BLaER1 treated with 17β-estradiol and CSF1 and Interleukin-3, amounts not matched to agents 10 nM and 100 nM (cell line): ENCODE measurements at regions not wholly inside any gene's neighbourhood (a gene's known extent, or its start where the extent isn't known, plus 50 kb on each side); places are given as distances from the start of the nearest gene placed in this dataset.
"Not testable (repeated sequence)": the region's sequence is repeated elsewhere in the genome, so short reads cannot be mapped to it uniquely, and the experiment has no call there.

Experiments used
- H3K27ac ChIP-seq, 11 experiments: shearing (Covaris generic); formaldehyde crosslinking; 2 replicates each; pipeline ENCODE4 v1.8.1; 2022
- H3K27me3 ChIP-seq, 11 experiments: shearing (Covaris generic); formaldehyde crosslinking; 2 replicates each; pipeline ENCODE4 v1.8.1; 2022
- H3K36me3 ChIP-seq, 11 experiments: shearing (Covaris generic); formaldehyde crosslinking; 2 replicates each; pipeline ENCODE4 v1.8.1; 2022
- H3K4me1 ChIP-seq, 10 experiments: shearing (Covaris generic); formaldehyde crosslinking; 2 replicates each; pipeline ENCODE4 v1.8.1; 2022
- H3K4me2 ChIP-seq, 11 experiments: shearing (Covaris generic); formaldehyde crosslinking; 2 replicates each; pipeline ENCODE4 v1.8.1; 2022
- H3K4me3 ChIP-seq, 10 experiments: shearing (Covaris generic); formaldehyde crosslinking; 2 replicates each; pipeline ENCODE4 v1.8.1; 2022
- H3K9ac ChIP-seq, 11 experiments: shearing (Covaris generic); formaldehyde crosslinking; 2 replicates each; pipeline ENCODE4 v1.8.1; 2022
- H3K9me3 ChIP-seq, 11 experiments: shearing (Covaris generic); formaldehyde crosslinking; replicated peaks in 1 of 11; 2 replicates each; pipeline ENCODE4 v1.8.1; 2022
- H4K20me1 ChIP-seq, 11 experiments: shearing (Covaris generic); formaldehyde crosslinking; 2 replicates each; pipeline ENCODE4 v1.8.1; 2022
- Cebpa-rat ChIP-seq, 11 experiments: shearing (Covaris generic); IDR thresholded peaks; 2 replicates each; pipeline ENCODE4 v1.8.1; 2022

GRCh38 chr9:63912451-63912850 is 1372.6 kb downstream of the FOXD4L5 start:
- not testable (repeated sequence) for H3K9me3 ChIP-seq, H3K27me3 ChIP-seq, H3K4me3 ChIP-seq, H3K27ac ChIP-seq, H3K36me3 ChIP-seq, H3K9ac ChIP-seq, H4K20me1 ChIP-seq, H3K4me2 ChIP-seq, H3K4me1 ChIP-seq

- H3K36me3 ChIP-seq, H3K27ac ChIP-seq, H3K4me2 ChIP-seq, H3K9me3 ChIP-seq, H3K4me1 ChIP-seq, H3K9ac ChIP-seq, H3K4me3 ChIP-seq, H3K27me3 ChIP-seq, H4K20me1 ChIP-seq: not testable (repeated sequence)
Observed at GRCh38 chr9:63909076-63909475, 1375.9 kb downstream of the FOXD4L5 start.

- not testable (repeated sequence) for H4K20me1 ChIP-seq, H3K4me3 ChIP-seq, H3K27ac ChIP-seq, H3K4me2 ChIP-seq, H3K9ac ChIP-seq, H3K36me3 ChIP-seq, H3K27me3 ChIP-seq, H3K9me3 ChIP-seq, H3K4me1 ChIP-seq
Observed at GRCh38 chr9:63899637-63900190, 1385.3 kb downstream of the FOXD4L5 start.

GRCh38 chr9:63881386-63881785 is 1403.6 kb downstream of the FOXD4L5 start:
- H3K9me3 ChIP-seq, H3K4me1 ChIP-seq, H3K27ac ChIP-seq, H3K27me3 ChIP-seq, H3K9ac ChIP-seq, H3K4me3 ChIP-seq, H3K4me2 ChIP-seq, H4K20me1 ChIP-seq, H3K36me3 ChIP-seq: not testable (repeated sequence)

GRCh38 chr9:63876380-63876779 is 1408.6 kb downstream of the FOXD4L5 start:
- H3K36me3 ChIP-seq, H3K27me3 ChIP-seq, H4K20me1 ChIP-seq, H3K9me3 ChIP-seq, H3K9ac ChIP-seq, H3K4me1 ChIP-seq, H3K4me3 ChIP-seq, H3K27ac ChIP-seq, H3K4me2 ChIP-seq: not testable (repeated sequence)

- Histone ChIP-seq H3K9me3 (peaks cover 5 to 13% (median 7%) of the 10 kb centered on the region in 11 experiments; a peak in 19 of 22 replicates), H3K4me1 (no peaks in the 10 kb centered on the region), H4K20me1 (no peaks in the 10 kb centered on the region), H3K4me2 (no peak overlapping the region), H3K27me3 (no peaks in the 10 kb centered on the region), H3K9ac (no peak overlapping the region), H3K27ac (no peak overlapping the region), H3K4me3 (no peak overlapping the region), H3K36me3 (no peaks in the 10 kb centered on the region)
- no peak for TF ChIP-seq Cebpa-rat (IDR thresholded peaks at IDR 0.05)
Observed at GRCh38 chr9:63859475-63860215, 1425.4 kb downstream of the FOXD4L5 start.

- not testable (repeated sequence) for H3K27me3 ChIP-seq, H4K20me1 ChIP-seq, H3K4me1 ChIP-seq, H3K4me3 ChIP-seq, H3K36me3 ChIP-seq, H3K9ac ChIP-seq, H3K27ac ChIP-seq, H3K4me2 ChIP-seq
- peaks cover 5 to 13% (median 7%) of the 10 kb centered on the region in 11 experiments; a peak in 19 of 22 replicates for H3K9me3 ChIP-seq
Observed at GRCh38 chr9:63859090-63859474, 1425.9 kb downstream of the FOXD4L5 start.

GRCh38 chr9:63853140-63853751 is 1431.8 kb downstream of the FOXD4L5 start:
- H3K9me3 ChIP-seq, H3K27me3 ChIP-seq, H3K27ac ChIP-seq, H3K4me3 ChIP-seq, H4K20me1 ChIP-seq, H3K9ac ChIP-seq, H3K36me3 ChIP-seq, H3K4me1 ChIP-seq, H3K4me2 ChIP-seq: not testable (repeated sequence)

GRCh38 chr9:63824804-63825203 is 1460.2 kb downstream of the FOXD4L5 start:
- not testable (repeated sequence) for H3K4me2 ChIP-seq, H3K36me3 ChIP-seq, H3K9ac ChIP-seq, H3K4me1 ChIP-seq, H3K27ac ChIP-seq, H3K9me3 ChIP-seq, H3K27me3 ChIP-seq, H3K4me3 ChIP-seq, H4K20me1 ChIP-seq

GRCh38 chr9:63823375-63824201 is 1461.4 kb downstream of the FOXD4L5 start:
- H3K4me1 ChIP-seq, H3K27me3 ChIP-seq, H3K27ac ChIP-seq, H3K4me3 ChIP-seq, H3K9me3 ChIP-seq, H3K9ac ChIP-seq, H4K20me1 ChIP-seq, H3K4me2 ChIP-seq, H3K36me3 ChIP-seq: not testable (repeated sequence)

- H4K20me1 ChIP-seq, H3K9ac ChIP-seq, H3K27ac ChIP-seq, H3K27me3 ChIP-seq, H3K4me1 ChIP-seq, H3K4me3 ChIP-seq, H3K36me3 ChIP-seq, H3K4me2 ChIP-seq: not testable (repeated sequence)
- peaks cover 7 to 13% (median 13%) of the 10 kb centered on the region in 11 experiments for H3K9me3 ChIP-seq
Observed at GRCh38 chr9:63822615-63823374, 1462.2 kb downstream of the FOXD4L5 start.

- H3K4me1 ChIP-seq, H3K9ac ChIP-seq, H4K20me1 ChIP-seq, H3K4me3 ChIP-seq, H3K27ac ChIP-seq, H3K36me3 ChIP-seq, H3K27me3 ChIP-seq, H3K4me2 ChIP-seq: not testable (repeated sequence)
- peaks cover 20 to 28% (median 26%) of the 10 kb centered on the region in 11 experiments for H3K9me3 ChIP-seq
Observed at GRCh38 chr9:63821293-63821692, 1463.7 kb downstream of the FOXD4L5 start.

- H3K4me2 ChIP-seq, H3K4me1 ChIP-seq, H3K27ac ChIP-seq, H3K27me3 ChIP-seq, H4K20me1 ChIP-seq, H3K4me3 ChIP-seq, H3K36me3 ChIP-seq, H3K9ac ChIP-seq: not testable (repeated sequence)
- H3K9me3 ChIP-seq, result peaks cover 20 to 32% (median 30%) of the 10 kb centered on the region in 11 experiments
Observed at GRCh38 chr9:63820882-63821281, 1464.1 kb downstream of the FOXD4L5 start.
